Breast epithelium (tissue), 4 donors: ENCODE measurements at regions not wholly inside any gene's neighbourhood (a gene's known extent, or its start where the extent isn't known, plus 50 kb on each side); places are given as distances from the start of the nearest gene placed in this dataset.

ENCODE experiments used
- DNase-seq, 2 donors: peaks; one replicate each; pipeline ENCODE4 v3.0.0-alpha.2; 2019; ENCODE audit warnings: low spot score in 2 of 2
- H3K27ac ChIP-seq, 2 donors: fragments of 200-600 bp; sonication (generic) in 1 of 2; one replicate each; pipeline ENCODE4 v1.5.1; 2016 to 2019; ENCODE audit warnings: mild to moderate bottlenecking in 1 of 2
- H3K27me3 ChIP-seq, 2 donors: fragments of 200-600 bp; sonication (generic) in 1 of 2; one replicate each; pipeline versions ENCODE4 v1.5.1 to v1.6.0; 2017 to 2019; ENCODE audit warnings: control low read depth in 1 of 2, mild to moderate bottlenecking in 1 of 2
- H3K36me3 ChIP-seq: fragments of 200-600 bp; one replicate; pipeline ENCODE4 v1.5.1; 2019
- H3K4me1 ChIP-seq, 2 donors: fragments of 200-600 bp; sonication (generic); one replicate each; pipeline ENCODE4 v1.5.1; 2016 to 2019; ENCODE audit warnings: control low read depth in 1 of 2
- H3K4me3 ChIP-seq, 3 donors: fragments of 200-600 bp; sonication (generic); 1 replicate in 2 of 3; 2 replicates in 1 of 3; pipeline ENCODE4 v1.5.1; 2016 to 2019; ENCODE audit warnings: mild to moderate bottlenecking in 3 of 3, moderate library complexity in 2 of 3
- H3K9me3 ChIP-seq, 2 donors: fragments of 200-600 bp; sonication (generic) in 1 of 2; one replicate each; pipeline ENCODE4 v1.5.1; 2016 to 2019; ENCODE audit warnings: control low read depth in 1 of 2
- CTCF ChIP-seq, 3 donors: fragments of 450-650 bp; IDR thresholded peaks; one replicate each; pipeline ENCODE4 v1.5.1; 2016 to 2017; ENCODE audit warnings: antibody characterized with exemption in 3 of 3, mild to moderate bottlenecking in 3 of 3, moderate library complexity in 3 of 3
- POLR2A ChIP-seq: fragments of 450-650 bp; IDR thresholded peaks from one replicate; pipeline ENCODE4 v1.6.1; 2016; ENCODE audit warnings: antibody characterized with exemption, mild to moderate bottlenecking, moderate library complexity
- POLR2AphosphoS5 ChIP-seq, 3 donors: sonication (generic); formaldehyde crosslinking; IDR thresholded peaks; one replicate each; pipeline ENCODE4 v1.6.1; 2017; ENCODE audit warnings: antibody characterized with exemption in 3 of 3
- intact Hi-C: fragments of 100-400 bp; cut with DNase I; formaldehyde crosslinking; loops from one replicate; pipeline ENCODE4 v1.15.1; 2023; ENCODE audit warnings: low total_unique reads

GRCh38 chr5:108642170-108642906, 105.4 kb upstream of the FER start:
- TF ChIP-seq POLR2A (no peak), CTCF (IDR thresholded peaks at IDR 0.05) (peak in 2 of 3 donors; percentile 54 to 67), POLR2AphosphoS5 (IDR thresholded peaks at IDR 0.05) (no peak)
- Histone ChIP-seq H3K27ac (no peak overlapping the region), H3K4me3 (no peak overlapping the region), H3K9me3 (peaks cover 8 to 9% of the 10 kb centered on the region in 2 donors), H3K4me1 (no peaks in the 10 kb centered on the region), H3K36me3 (no peaks in the 10 kb centered on the region), H3K27me3 (no peaks in the 10 kb centered on the region)
- intact Hi-C loops: no loop called here
- DNase-seq: peak in 1 of 2 donors; percentile 26

- intact Hi-C loops: no loop called here
- peaks cover under 1 to 2% of the 10 kb centered on the region in 2 donors for H3K9me3 ChIP-seq
- H3K36me3 ChIP-seq: no peaks in the 10 kb centered on the region
- TF ChIP-seq POLR2AphosphoS5 (IDR thresholded peaks at IDR 0.05) (no peak), CTCF (IDR thresholded peaks at IDR 0.05) (no peak), POLR2A (no peak)
- H3K4me1 ChIP-seq: no peaks in the 10 kb centered on the region
- DNase-seq: no peak
- no peak overlapping the region for H3K4me3 ChIP-seq
- H3K27ac ChIP-seq: no peak overlapping the region
- H3K27me3 ChIP-seq: no peaks in the 10 kb centered on the region
Observed at GRCh38 chr5:108641596-108641995, 106.1 kb upstream of the FER start.

- Histone ChIP-seq H3K27me3 (no peaks in the 10 kb centered on the region), H3K4me3 (no peak overlapping the region), H3K27ac (no peak overlapping the region), H3K9me3 (no peaks in the 10 kb centered on the region), H3K36me3 (no peaks in the 10 kb centered on the region), H3K4me1 (no peaks in the 10 kb centered on the region)
- DNase-seq: no peak
- no peak for TF ChIP-seq POLR2A
- TF ChIP-seq CTCF (IDR thresholded peaks at IDR 0.05): no peak
- no peak for TF ChIP-seq POLR2AphosphoS5 (IDR thresholded peaks at IDR 0.05)
- intact Hi-C loops: no loop called here
Observed at GRCh38 chr5:108639366-108639765, 108.3 kb upstream of the FER start.

GRCh38 chr5:108638021-108638420, 109.7 kb upstream of the FER start:
- Histone ChIP-seq H3K27me3 (no peaks in the 10 kb centered on the region), H3K27ac (no peak overlapping the region), H3K36me3 (no peaks in the 10 kb centered on the region), H3K4me1 (no peaks in the 10 kb centered on the region), H3K9me3 (no peaks in the 10 kb centered on the region), H3K4me3 (no peak overlapping the region)
- intact Hi-C loops: no loop called here
- no peak for DNase-seq
- TF ChIP-seq POLR2AphosphoS5 (IDR thresholded peaks at IDR 0.05) (no peak), CTCF (IDR thresholded peaks at IDR 0.05) (no peak), POLR2A (no peak)

GRCh38 chr5:108637134-108637533, 110.6 kb upstream of the FER start:
- no peaks in the 10 kb centered on the region for H3K27me3 ChIP-seq
- H3K36me3 ChIP-seq: no peaks in the 10 kb centered on the region
- DNase-seq: no peak
- intact Hi-C loops: no loop called here
- no peak for TF ChIP-seq POLR2A
- no peak for TF ChIP-seq POLR2AphosphoS5 (IDR thresholded peaks at IDR 0.05)
- no peak for TF ChIP-seq CTCF (IDR thresholded peaks at IDR 0.05)
- no peaks in the 10 kb centered on the region for H3K4me1 ChIP-seq
- H3K27ac ChIP-seq: no peak overlapping the region
- no peaks in the 10 kb centered on the region for H3K9me3 ChIP-seq
- no peak overlapping the region for H3K4me3 ChIP-seq
